A673 (cell line): ENCODE measurements at regions not wholly inside any gene's neighbourhood (a gene's known extent, or its start where the extent isn't known, plus 50 kb on each side); places are given as distances from the start of the nearest gene placed in this dataset.

Experiments
- BruUV-seq: library from RNA; stranded (reverse); fragments of 400-500 nt; replicated peaks from 2 replicates; lab custom pipeline; 2021; lab: Mats Ljungman, UMichigan
- CTCF ChIA-PET: fragments of 300-600 bp; sonication (Branson Sonifier 250); formaldehyde crosslinking; loops from one replicate; lab custom pipeline; 2022; ENCODE audit warnings: antibody characterized with exemption; lab: Charles Lee
- POLR2A ChIA-PET: fragments of 300-600 bp; sonication (Branson Sonifier 250); formaldehyde crosslinking; loops from one replicate; lab custom pipeline; 2022; ENCODE audit warnings: antibody characterized with exemption; ENCODE audit not compliant: low non-redundant PET; lab: Charles Lee
- DNase-seq: peaks from one replicate; pipeline ENCODE4 v3.0.0-alpha.2; 2015; ENCODE audit warnings: low spot score
- H3K27ac ChIP-seq: fragments of 200-600 bp; sonication (generic); 2 replicates; pipeline ENCODE4 v1.5.1; 2016; ENCODE audit warnings: mixed run types, low read depth, mild to moderate bottlenecking, mixed read lengths, antibody characterized with exemption, low read length; ENCODE audit not compliant: poor library complexity, severe bottlenecking
- H3K27me3 ChIP-seq: fragments of 200-600 bp; sonication (generic); replicated peaks from 2 replicates; pipeline ENCODE4 v1.6.1; 2017; ENCODE audit warnings: mixed run types, low read depth, mild to moderate bottlenecking, mixed read lengths, antibody characterized with exemption, low read length; ENCODE audit not compliant: insufficient read depth, poor library complexity
- H3K36me3 ChIP-seq: fragments of 200-600 bp; sonication (generic); 2 replicates; pipeline ENCODE4 v1.6.1; 2016; ENCODE audit warnings: mixed run types, mild to moderate bottlenecking, mixed read lengths, antibody characterized with exemption, low read length; ENCODE audit not compliant: insufficient read depth, poor library complexity, severe bottlenecking
- H3K4me1 ChIP-seq: fragments of 200-600 bp; sonication (generic); 2 replicates; pipeline ENCODE4 v1.6.1; 2017; ENCODE audit warnings: mixed run types, mild to moderate bottlenecking, mixed read lengths, antibody characterized with exemption, low read length; ENCODE audit not compliant: insufficient read depth, poor library complexity, severe bottlenecking
- H3K4me3 ChIP-seq: fragments of 200-600 bp; sonication (generic); 2 replicates; pipeline ENCODE4 v1.5.1; 2016; ENCODE audit warnings: low read depth, mixed run types, mild to moderate bottlenecking, mixed read lengths, low read length; ENCODE audit not compliant: poor library complexity, severe bottlenecking
- H3K9me3 ChIP-seq: fragments of 200-600 bp; sonication (generic); 2 replicates; pipeline ENCODE4 v1.6.1; 2016; ENCODE audit warnings: mixed run types, low read depth, mild to moderate bottlenecking, mixed read lengths, antibody characterized with exemption, low read length; ENCODE audit not compliant: poor library complexity, severe bottlenecking
- EZH2 ChIP-seq: fragments of 200-600 bp; sonication (generic); IDR thresholded peaks from 2 replicates; pipeline ENCODE4 v1.6.1; 2017; ENCODE audit warnings: borderline replicate concordance, low read depth, mild to moderate bottlenecking, mixed read lengths, antibody characterized with exemption, low read length; ENCODE audit not compliant: poor library complexity, severe bottlenecking
- intact Hi-C: fragments of 100-400 bp; cut with micrococcal nuclease; formaldehyde crosslinking; loops from one replicate; pipeline ENCODE4 v1.10.0; 2022; ENCODE audit not compliant: unreplicated experiment
- TF ChIP-seq, protein P1 (sequence below): fragments of 300-800, 200-600 bp; sonication (generic); conservative IDR thresholded peaks from 2 replicates; pipeline ENCODE4 v1.5.1; 2017; ENCODE audit warnings: low read depth, mild to moderate bottlenecking, antibody characterized with exemption, low read length, moderate library complexity, mixed read lengths

DNA sequence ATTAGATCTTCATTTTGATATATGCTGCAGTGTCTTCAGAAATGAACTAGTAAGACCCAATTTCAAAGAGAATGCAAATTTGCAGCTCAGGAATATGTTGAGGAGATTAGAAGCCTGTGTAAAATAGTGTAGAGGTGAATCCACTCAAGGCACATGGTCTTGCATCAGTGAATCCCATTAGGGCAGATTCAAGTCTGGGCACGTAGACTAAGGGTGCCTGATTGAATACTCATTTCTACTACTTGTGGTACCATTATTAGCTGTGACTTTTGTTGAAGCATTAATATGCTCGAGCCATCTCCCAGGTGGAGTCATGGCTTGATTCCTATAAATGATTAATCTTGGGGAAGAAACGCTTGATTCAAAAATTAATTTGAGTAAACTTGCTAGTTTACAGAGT lies 129.4 kb downstream of the AKAP11 start:
- intact Hi-C loops = no loop called here
- TF ChIP-seq, protein P1, sequence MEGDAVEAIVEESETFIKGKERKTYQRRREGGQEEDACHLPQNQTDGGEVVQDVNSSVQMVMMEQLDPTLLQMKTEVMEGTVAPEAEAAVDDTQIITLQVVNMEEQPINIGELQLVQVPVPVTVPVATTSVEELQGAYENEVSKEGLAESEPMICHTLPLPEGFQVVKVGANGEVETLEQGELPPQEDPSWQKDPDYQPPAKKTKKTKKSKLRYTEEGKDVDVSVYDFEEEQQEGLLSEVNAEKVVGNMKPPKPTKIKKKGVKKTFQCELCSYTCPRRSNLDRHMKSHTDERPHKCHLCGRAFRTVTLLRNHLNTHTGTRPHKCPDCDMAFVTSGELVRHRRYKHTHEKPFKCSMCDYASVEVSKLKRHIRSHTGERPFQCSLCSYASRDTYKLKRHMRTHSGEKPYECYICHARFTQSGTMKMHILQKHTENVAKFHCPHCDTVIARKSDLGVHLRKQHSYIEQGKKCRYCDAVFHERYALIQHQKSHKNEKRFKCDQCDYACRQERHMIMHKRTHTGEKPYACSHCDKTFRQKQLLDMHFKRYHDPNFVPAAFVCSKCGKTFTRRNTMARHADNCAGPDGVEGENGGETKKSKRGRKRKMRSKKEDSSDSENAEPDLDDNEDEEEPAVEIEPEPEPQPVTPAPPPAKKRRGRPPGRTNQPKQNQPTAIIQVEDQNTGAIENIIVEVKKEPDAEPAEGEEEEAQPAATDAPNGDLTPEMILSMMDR = no peak
- TF ChIP-seq EZH2 = no peak
- no peaks in the 10 kb centered on the region for H3K27me3 ChIP-seq
- no peaks in the 10 kb centered on the region for H3K36me3 ChIP-seq
- no TSS peak for BruUV-seq
- no peaks in the 10 kb centered on the region for H3K4me1 ChIP-seq
- ChIA-PET POLR2A (no interaction called here), CTCF (no interaction called here)
- H3K4me3 ChIP-seq = no peak overlapping the region
- H3K27ac ChIP-seq = no peak overlapping the region
- DNase-seq = no peak
- H3K9me3 ChIP-seq = no peaks in the 10 kb centered on the region

DNA sequence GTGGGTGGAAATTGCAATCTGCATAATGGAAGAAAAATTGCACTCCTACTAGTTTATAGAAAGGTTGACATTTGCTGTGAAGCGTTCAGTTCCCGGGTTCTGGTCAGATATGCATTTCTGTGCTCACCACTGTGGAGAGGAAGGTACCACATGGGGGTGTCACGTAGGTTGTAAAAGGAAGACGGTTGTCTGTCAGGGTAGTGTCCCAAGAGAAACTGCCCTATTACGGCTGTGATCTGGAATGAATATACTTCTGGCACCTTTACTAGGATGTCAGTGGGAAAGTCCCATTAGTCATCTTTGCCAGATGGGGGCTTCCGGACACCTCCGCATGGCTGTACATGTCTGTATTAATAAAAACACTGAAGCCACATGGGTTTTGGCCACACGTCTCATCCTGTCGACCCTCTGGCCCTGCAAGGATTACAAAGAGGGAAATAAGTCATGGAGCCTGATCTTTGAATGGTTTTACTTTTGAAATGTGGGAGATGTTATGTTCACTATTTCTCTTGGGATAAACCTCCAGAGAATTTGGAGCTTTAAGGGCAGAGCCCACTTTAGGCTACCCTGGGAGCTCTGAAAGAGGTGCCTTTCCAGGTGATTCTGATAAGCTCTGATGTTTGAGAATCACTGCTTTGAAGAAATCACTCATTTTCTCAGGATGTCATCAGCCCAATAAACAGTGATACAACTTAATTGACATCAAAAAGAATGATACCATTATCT lies 133.9 kb downstream of the AKAP11 start:
- H3K4me3 ChIP-seq = no peak overlapping the region
- intact Hi-C loops = no loop called here
- TF ChIP-seq, protein P1 = no peak
- TF ChIP-seq EZH2 = no peak
- no TSS peak for BruUV-seq
- CTCF ChIA-PET = no interaction called here
- no peak for DNase-seq
- H3K4me1 ChIP-seq = no peaks in the 10 kb centered on the region
- H3K9me3 ChIP-seq = no peaks in the 10 kb centered on the region
- no peaks in the 10 kb centered on the region for H3K27me3 ChIP-seq
- H3K36me3 ChIP-seq = no peaks in the 10 kb centered on the region
- no peak overlapping the region for H3K27ac ChIP-seq
- POLR2A ChIA-PET = no interaction called here

DNA sequence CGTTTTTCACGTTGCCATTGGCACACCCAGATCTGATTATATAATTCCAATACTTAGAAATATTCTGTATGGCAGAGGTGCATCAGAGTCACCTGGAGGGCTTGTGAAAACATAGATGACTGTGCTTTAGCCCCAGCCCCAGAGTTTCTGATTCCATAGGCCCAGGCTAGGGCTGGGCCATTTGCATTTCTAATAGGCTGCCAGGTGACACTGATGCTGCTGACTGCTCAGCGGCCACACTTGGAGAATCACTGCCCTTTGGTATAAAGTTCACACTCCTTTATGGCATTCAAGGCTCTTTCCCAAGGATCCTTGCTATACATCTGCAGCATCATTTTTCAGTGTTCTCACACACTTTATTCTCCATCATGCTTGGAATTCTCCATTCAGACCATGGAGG lies 137.1 kb downstream of the AKAP11 start:
- CTCF ChIA-PET = no interaction called here
- intact Hi-C loops = no loop called here
- POLR2A ChIA-PET = no interaction called here

More for the DNA sequence above, 137.1 kb downstream of the AKAP11 start:
- no peak for TF ChIP-seq EZH2
- TF ChIP-seq, protein P1 = no peak
- Histone ChIP-seq H3K27me3 (no peaks in the 10 kb centered on the region), H3K36me3 (no peaks in the 10 kb centered on the region), H3K9me3 (no peaks in the 10 kb centered on the region), H3K27ac (no peak overlapping the region), H3K4me1 (no peaks in the 10 kb centered on the region), H3K4me3 (no peak overlapping the region)
- DNase-seq = no peak
- no TSS peak for BruUV-seq
